Gastroesophageal sphincter (tissue), 3 donors: ENCODE measurements at regions not wholly inside any gene's neighbourhood (a gene's known extent, or its start where the extent isn't known, plus 50 kb on each side); places are given as distances from the start of the nearest gene placed in this dataset.

Experiments used
- EP300 ChIP-seq: sonication (generic); formaldehyde crosslinking; IDR thresholded peaks from one replicate; pipeline ENCODE4 v1.6.1; 2017; ENCODE audit warnings: antibody characterized with exemption, mild to moderate bottlenecking
- TF ChIP-seq, protein P1 (sequence below), 4 experiments: fragments of 200-600 bp in 2 of 4; fragments of 450-650 bp in 2 of 4; sonication (generic) in 1 of 4; IDR thresholded peaks; one replicate each; pipeline ENCODE4 v1.5.1; 2017 to 2019; ENCODE audit warnings: antibody characterized with exemption in 4 of 4, mild to moderate bottlenecking in 2 of 4, moderate library complexity in 2 of 4

DNA sequence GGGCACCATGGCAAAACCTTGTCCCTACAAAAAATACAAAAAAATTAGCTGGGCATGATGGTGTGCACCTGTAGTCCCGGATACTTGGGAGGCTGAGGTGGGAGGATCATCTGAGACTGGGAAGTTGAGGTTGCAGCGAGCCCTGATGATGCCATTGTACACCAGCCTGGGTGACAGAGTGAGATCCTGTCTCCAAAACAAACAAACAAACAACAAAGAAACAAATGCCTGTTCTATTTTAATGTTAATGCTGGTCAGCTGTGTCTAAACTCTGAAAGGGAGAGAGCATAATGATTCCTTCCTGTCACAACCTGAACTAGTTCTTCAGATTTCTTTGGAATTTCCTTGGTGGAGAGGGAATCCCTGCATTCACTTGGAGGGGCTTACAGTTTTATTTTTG is 413.0 kb upstream of the TBL1XR1 start:
- TF ChIP-seq, protein P1, sequence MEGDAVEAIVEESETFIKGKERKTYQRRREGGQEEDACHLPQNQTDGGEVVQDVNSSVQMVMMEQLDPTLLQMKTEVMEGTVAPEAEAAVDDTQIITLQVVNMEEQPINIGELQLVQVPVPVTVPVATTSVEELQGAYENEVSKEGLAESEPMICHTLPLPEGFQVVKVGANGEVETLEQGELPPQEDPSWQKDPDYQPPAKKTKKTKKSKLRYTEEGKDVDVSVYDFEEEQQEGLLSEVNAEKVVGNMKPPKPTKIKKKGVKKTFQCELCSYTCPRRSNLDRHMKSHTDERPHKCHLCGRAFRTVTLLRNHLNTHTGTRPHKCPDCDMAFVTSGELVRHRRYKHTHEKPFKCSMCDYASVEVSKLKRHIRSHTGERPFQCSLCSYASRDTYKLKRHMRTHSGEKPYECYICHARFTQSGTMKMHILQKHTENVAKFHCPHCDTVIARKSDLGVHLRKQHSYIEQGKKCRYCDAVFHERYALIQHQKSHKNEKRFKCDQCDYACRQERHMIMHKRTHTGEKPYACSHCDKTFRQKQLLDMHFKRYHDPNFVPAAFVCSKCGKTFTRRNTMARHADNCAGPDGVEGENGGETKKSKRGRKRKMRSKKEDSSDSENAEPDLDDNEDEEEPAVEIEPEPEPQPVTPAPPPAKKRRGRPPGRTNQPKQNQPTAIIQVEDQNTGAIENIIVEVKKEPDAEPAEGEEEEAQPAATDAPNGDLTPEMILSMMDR (IDR thresholded peaks at IDR 0.05), result no peak
- no peak for TF ChIP-seq EP300
